Hematopoietic multipotent progenitor cell treated with erythropoietin and hydrocortisone succinate and interleukin-3 and kit ligand, for 6 days (in vitro differentiated cells): ENCODE measurements at regions not wholly inside any gene's neighbourhood (a gene's known extent, or its start where the extent isn't known, plus 50 kb on each side); places are given as distances from the start of the nearest gene placed in this dataset.

Experiments
- DNase-seq: peaks from one replicate; pipeline ENCODE4 v3.0.0-alpha.2; 2015

DNA sequence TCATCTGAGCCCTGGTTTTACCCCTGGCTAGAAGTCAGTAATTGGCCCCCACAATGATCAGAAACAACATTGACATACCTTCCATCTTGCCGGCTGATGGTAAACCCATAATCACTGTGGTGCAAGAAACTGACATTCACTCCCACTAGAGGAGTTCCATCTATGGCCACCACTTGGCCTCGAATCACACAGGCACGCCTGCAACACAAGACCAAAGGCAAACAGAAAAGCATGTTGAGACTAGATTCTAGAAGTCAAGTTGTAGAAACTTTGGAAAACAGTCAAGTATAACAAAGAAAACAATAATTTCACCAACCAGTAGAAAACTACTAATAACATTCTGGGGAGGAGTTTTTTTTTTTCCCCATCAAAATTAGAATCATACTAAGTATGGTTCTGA lies 183.4 kb downstream of the SH2D1A start:
- DNase-seq, result no peak

DNA sequence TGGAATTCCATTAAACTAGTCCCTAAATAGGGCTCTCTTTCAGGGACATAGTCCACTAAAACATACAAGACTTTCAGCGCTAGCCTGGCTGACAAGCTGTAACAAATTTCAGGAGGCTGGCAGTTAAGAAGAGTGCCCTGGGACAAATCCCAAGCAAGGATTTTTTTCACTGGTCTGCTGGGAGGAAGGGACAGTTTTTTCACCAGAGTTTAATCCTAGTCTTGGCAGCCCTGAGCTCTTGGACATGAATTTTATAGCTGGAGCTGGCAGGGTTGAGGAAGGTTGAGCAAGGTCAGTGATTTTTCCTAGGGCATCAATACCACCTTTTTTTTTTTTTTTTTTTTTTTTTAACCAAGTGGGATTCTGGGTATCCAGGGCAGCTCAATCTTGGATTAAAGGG lies 184.4 kb downstream of the SH2D1A start:
- no peak for DNase-seq

DNA sequence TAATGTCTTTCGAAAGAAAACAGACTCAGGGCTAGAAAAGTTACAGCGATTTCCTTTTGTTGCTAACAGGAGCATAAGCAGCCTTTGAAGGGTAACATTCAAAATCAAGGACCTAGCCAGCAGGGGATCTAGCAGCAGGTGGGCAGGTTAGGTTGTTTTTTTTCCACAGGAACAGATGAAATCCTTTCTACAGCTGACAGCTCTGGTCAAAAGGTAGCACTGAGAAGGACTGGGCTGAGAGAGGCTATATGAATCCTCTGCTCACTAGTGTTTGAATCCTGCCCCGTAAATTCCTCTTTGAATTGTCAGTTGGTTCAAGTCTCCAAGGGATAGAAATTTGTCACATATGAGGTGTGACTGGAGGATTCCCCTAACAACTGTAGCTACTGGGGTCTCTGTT lies 188.2 kb downstream of the SH2D1A start:
- no peak for DNase-seq

DNA sequence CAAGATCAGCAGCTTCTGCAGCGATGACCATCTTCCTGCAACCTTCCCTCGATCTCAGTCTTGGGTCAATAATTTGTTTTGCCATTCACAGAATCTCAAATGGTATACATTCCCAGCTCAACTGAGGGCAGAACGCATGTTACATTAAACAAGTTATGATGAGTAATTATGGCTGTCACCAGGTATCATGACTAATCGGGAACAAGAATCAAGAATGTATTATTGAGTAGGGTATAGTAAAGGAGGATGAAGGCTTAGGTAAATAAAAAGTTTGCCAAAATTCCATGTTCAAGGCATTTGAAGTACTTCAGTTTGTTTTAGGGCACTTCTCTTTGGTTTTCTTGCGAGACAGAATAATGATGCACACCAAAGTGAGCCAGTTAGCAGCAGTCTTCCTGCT lies 194.1 kb downstream of the SH2D1A start:
- DNase-seq, result no peak

DNA sequence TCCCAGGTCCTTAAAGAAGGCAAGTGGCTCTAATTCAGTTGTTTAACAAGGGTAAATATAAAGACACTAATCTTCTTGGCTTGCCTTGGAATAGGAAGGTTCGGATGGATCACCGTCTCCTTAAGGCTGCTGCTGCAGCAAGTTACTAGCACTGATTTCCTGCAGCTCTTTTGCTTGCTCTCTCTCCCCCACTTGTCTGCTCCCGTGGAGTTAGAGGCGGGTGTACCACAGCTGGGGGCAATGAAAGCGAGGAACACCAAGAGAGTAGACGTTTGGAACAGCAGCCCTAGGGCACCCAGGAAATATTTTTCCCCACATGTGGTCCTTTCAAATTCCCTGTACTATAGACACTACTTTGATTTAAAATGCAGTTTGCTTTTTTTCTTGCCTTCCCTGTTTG lies 202.2 kb downstream of the SH2D1A start:
- no peak for DNase-seq

DNA sequence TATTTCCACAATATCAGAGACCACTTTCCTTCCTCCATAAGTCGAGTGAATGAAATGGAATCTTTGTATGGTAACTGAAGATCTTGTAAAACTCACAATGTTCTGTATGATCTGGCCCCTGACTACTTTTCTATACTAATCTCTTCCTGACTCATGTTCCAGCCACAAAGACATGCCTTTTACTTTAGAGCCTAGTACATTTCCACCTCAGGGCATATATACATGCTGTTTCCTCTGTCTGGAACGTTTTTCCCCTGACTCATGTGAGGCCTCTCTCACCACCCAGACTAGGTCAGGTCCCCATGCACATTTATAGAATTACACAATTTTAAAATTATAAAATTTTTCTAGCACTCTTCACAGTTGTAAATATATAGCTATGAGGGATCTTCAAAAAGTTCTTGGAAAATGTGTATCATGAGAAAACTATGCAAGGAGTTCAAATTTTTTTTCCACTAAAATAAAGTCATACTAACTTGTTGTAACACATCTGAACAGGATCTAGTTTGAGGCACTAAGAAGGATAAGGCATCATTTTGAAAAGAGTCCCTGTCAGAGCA lies 208.8 kb downstream of the SH2D1A start:
- no peak for DNase-seq

DNA sequence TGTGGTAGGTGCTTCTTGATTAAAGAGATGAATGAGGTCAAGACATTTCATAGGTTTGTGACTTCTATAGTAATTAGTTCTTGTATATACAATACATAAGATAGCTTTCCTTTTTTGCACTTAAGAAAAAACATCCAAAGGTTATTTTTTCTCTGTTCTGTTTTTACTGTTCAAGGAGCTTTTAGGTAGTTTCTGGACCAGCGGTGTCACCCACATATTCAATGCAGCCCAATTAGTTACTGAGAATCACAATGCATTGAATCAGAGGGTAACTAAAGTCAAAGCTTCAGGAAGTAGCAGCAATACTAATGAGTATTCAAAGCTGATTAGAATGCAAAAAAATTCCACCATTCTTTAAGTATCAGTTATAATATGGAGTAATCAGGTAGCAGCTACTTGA lies 211.6 kb downstream of the SH2D1A start:
- DNase-seq, result no peak

DNA sequence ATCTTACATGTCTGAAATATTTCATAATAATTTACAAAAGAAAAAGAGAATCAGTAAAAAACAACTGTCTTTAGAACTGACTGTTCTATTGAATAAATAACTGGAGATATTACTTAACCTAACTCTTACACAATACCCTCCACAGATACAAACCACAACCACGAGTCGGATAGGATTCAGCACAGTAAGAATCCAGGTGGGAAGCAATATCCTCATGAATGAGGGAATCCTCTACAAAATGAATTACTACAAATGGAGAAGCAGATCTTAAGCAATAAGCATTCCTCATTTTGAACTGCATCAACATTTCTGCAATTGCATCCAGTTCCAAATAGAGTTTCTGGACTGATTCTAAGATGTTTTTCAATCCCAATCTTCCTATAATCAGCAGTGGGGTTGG lies 227.1 kb downstream of the SH2D1A start:
- DNase-seq, result no peak

DNA sequence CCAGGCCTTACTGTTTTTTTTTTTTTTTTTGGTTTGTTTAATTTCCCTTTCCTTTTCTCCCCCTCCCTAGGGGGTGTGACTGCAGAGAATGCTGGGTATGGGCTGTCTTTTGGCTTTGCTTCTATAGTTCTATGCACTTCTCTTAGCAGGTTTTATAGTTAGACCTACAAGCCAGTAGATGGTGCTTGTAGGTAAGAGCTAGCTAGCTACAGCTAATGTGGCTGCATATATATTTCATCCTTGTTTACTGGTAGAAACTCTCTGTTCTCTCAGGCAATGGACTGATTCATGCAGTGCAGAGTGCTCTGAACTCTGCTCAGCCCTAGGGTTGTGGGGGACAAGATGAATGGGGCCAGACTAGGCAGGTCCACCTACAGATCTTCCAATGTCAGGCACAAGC lies 246.4 kb downstream of the SH2D1A start:
- no peak for DNase-seq

DNA sequence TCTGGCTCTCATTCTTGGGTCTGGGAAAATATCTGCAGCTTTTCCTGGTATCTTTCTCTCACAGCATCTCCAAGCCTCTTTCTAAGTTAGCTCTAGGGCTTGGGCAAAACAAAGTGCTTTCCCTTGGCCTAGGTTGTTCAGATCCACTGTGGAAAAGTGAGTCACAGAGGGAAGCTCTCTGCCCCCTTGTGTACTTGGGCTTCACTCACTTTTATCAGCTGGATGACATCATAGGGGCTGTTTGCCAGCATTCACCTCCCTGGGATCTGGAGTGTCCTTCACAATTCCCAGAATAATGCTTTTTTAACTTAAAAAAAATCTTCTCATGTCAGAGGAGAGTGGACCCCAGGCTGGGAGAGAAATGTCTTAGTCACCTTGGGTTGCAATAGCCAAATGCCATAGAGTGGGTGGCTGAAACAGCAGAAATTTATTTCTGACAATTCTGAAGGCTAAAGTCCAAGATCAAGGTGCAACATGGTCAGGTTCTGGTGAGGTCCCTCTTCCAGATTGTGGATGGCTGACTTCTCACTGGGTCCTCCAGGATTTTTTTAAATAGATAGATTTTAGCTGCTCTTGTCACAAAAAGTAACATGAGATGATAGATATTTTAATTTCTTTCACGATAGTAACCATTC lies 247.8 kb downstream of the SH2D1A start:
- DNase-seq, result no peak

DNA sequence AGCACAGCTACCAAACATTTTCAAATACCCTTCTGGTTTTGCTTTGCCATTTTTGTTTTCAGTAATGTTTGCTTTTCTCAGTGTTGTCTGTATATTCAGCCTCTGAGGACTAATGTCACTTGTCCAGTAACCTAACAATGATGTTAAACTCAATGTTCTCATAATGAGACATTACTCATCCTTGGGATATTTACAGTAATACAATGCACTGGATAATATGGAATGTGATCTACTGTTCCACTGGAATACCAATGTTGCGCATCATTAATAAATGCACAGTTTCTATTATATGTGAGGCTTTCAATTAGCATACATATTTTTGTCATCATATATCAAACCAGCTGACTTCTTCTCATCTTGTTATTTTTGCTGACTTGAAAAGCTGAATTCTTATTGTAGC lies 259.1 kb downstream of the SH2D1A start:
- no peak for DNase-seq

DNA sequence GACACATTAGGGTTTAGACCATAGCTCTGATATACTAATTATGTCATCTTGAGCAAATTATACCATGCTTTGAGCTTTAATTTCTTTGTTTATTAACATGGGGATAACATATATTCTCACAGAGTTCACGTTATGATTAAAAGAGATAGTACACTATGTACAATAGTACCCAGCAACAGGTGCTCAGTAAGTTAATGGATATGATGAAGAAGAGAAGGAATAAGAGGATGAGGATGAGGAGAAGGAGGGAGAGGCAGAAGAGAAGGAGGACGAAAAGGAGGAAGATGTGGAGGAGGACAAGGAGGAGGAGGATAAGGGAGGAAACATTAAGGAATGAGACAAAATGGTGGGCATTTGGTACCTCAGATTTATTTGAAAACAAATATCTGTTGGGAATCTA lies 260.4 kb downstream of the SH2D1A start:
- DNase-seq, result no peak

DNA sequence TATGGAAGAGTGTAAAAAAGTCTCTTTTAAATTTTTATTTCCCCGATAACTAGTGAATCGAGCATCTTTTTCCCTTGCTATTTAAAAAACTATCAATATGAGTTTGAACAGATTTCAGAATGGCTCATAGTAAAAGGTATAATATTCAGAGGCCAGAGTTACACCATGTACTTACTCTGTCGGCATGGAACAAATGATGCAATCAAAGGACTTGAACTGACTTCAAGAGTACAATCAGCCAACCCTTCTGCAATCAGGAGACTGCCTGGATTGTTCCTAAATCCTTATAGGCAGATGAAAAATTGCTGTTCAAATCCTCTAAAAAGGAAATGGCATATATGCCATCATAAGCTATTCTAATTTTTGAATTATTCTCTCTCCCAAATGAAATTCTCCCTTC lies 273.3 kb downstream of the SH2D1A start:
- no peak for DNase-seq

DNA sequence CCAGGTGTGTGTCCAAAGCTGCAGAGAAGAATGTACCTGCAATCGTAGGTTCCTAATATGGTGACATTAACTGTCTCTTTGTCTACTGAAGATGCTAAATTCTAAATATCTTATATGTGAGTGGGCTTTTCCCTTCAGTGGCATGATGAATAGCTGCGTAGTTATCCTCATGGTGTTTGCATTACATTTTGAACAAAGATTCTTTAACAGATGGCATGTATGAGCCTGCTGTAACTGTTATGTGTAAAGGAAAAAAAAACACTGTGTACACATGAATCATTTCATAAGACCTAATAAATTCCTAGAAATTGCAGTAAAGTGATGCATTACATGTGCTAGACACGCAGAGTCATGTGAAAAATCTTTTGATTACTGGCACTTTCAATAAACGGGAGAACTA lies 288.0 kb downstream of the SH2D1A start:
- DNase-seq, result no peak

DNA sequence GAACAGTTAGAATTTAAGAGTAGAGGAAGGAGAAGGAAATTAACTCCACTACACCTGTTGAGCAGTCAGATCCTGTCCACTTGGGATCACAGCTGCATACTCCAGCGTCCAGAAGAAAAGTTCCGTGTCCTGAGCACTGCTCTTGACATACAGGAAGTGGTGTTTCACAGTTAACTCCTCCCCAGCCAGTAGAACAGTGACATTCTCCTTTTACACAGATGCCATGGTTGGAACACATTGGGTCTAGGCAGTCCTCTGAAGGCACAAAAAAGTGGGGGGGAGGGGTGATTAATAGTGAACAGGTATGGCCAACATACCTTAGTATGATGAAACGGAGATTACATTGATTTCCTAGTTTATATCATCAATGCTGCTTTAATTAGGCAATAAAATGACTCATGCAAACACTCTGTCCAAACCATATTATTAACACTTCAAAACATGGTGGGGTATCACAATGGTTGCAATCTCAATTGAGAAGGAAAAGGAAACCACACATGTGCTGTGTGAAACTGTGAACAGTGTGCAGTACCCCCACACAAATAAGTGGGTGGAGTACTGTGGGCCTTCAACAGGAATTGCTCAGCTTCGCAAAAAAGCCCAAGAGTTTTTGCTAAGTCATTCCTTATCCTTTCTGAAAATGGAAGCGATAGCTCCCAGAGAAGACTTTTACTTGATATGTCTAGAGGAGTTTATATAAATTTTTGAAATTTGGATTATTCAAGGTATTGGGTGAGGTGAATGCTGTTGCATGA lies 295.6 kb downstream of the SH2D1A start:
- DNase-seq, result peak; percentile 3

DNA sequence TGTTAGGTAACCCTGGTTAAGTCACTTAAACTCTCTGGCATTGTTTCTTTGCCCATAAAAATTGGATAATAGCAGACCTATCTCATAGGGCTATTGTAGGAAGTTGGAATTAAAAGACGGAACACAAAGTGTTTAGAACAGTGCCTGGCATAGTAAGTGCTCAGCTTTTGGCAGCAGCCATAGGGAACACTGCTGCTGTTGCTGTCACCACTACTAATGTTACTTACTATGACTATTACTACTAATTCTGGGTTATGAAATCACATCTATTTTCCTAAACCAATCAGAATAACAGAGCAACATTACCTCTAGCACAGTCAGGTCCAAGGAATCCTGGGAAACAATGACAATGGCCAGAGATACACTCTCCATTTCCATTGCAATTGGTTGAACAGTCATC lies 300.0 kb downstream of the SH2D1A start:
- DNase-seq, result no peak

DNA sequence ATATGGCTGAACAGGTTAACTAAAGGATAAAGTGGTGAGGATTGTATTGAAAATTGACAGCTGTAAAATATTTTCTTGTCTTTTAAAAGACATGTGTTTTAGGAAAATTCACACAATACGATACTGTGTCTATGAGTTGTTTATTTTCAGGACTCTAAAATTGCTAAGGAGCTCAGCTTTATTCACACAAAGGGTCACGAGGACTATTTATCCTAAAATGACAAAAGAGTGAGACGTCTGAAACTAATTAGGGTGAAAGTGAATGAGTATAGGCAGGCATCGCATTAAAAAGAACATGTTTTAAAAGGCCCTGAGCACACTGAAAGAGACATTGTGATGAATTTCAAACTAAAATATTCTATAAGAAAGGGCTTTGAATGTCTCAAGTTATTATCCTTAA lies 304.7 kb downstream of the SH2D1A start:
- no peak for DNase-seq

DNA sequence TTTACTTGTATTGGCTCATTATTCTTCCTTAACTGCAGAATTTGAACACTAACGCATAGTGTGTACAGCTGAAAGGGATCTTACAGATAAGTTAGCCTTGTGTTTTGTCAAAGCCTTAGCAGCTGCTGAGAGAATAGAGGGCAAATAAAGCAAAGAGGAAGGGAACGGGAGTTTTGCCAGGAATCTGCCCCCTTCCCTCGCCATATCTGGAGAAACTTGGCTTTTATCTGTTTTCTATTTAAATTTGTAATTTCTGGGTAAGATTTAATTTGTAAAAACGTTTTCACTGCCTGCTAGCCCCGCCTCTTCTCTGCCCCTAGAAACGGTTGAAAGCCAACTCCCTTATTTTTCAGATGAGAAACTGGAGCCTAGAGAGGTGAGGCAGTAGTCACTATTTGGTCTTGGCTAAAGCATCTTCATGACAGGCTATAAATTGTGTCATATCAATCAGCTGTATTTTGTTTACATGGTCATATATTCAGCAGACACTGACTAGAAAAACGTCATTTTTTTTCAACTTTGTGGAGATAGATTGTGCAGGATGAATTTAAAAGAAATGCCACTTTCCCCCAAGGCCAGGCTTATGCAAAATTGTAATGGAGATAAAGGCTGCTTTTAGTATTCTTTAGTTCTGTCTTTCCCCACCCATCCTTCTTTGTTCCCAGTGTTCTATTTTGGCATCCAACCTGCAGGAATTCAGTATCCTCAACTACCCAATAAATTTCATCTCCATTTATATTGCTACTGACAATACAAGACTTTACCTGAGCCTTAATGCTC lies 319.4 kb downstream of the SH2D1A start:
- DNase-seq, result no peak

DNA sequence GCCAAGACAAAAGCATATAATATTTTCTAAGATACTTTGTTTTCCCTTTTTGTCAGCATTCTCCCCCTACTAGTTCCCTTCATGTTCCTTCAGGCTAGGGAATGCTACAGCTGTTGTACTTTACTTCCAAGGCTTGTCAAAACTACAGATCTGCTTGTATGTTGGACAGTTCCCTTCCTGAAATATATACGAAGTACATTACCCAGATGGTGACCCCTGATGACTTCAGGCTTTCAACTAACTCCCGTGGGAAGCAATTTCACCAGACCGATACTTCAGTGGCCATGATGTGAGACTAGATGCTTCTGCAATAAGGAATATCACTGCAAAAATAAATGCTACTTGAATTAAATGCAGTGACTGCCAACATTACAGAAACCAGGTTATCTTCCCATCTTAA lies 332.8 kb downstream of the SH2D1A start:
- no peak for DNase-seq

DNA sequence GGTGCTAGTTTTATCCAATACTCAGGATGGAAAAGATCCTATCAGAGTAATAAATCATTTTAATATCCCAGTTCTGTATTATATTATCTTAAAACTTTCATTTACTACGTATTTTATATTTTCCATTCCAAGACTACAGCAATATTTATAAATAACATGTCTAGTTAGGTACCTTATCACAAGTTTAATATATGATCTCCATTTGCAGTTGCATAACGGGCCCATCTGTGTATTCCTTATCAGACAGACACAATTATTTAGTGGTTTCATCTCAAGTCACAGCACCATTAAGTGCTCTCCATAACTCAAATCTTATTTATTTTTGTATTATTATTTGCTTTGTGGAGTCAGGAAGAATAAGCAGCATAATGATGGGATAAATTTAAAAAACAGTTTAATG lies 333.9 kb downstream of the SH2D1A start:
- no peak for DNase-seq

DNA sequence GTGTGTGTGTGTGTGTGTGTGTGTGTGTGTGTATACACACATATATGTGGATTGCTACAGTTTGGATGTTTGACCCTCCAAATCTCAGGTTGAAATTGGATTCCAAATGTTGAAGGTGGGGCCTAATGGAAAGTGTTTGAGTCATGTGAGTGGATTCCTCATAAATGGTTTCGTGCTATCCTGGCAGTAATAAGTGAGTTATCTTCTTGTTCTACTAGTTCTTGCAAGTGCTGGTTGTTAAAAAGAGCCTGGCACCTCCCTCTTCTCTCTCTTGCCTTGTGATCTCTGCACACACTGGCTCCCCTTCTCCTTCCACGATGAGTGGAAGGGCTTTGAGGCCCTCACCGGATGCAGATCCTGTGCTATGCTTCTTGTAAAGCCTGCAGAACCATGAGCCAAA lies 344.1 kb downstream of the SH2D1A start:
- no peak for DNase-seq

DNA sequence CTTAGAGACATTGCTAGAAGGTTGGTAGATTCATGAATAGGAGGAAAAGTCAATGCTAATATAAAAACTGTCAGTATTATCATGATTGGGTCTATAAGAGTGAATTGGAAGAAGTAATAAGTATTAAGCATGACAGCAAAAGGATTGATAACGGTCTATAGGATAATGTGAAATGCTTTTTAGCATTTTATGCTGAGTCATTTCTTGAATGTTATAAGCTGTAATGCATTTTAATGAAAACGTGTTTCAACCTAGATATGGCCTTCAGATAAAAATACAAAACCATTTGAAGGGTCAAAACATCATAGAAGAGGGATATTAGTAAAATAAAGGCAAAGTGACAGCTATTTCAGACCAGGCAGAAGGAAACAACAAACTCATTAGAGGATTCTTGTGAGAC lies 353.5 kb downstream of the SH2D1A start:
- peak; percentile 2 for DNase-seq

DNA sequence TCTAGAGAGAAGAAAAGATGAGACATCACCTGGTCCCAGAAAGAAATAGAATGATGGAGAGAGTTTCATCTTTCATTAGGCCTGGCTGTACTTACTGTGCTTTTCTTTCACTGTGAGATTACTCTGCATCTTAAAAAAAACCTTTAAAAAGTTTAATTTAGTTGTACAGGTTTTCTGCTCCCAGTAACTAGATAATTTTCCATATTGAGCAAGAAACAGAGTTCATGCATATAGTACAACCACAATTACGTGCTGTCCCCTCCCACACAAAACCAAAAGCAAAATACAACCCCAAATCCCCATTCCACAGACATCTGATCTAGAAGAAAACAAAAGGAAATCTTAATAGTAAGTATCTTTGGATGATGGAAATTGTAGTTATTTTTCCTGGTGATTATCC lies 371.2 kb downstream of the SH2D1A start:
- no peak for DNase-seq

DNA sequence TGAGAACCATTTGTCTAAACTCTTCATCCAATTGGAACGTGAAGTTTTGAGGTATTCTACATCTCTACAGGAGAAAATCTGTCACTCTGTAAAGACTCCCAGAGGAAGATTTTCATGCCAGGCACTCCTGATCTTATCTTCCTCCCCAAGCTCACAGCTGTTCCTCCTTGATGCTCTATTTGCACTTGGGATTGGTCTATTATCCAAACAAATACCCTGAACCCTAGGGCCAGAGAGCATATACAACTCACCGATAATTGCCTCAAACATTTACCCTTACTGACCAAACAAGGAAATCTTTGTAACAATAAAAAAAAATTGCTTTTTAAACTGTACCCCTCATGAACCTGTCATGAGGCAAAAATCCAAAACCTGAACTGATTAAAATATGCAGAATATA lies 372.7 kb downstream of the SH2D1A start:
- no peak for DNase-seq
